Muscle layer of duodenum (tissue), 2 donors: ENCODE measurements at regions not wholly inside any gene's neighbourhood (a gene's known extent, or its start where the extent isn't known, plus 50 kb on each side); places are given as distances from the start of the nearest gene placed in this dataset.

Experiments
- H3K27ac ChIP-seq: one replicate; pipeline ENCODE4 v1.7.0; 2013; ENCODE audit warnings: mild to moderate bottlenecking, low read length
- H3K27me3 ChIP-seq: one replicate; pipeline ENCODE4 v1.7.0; 2013; ENCODE audit warnings: low read depth, mild to moderate bottlenecking, control low read depth, low read length
- H3K36me3 ChIP-seq, 2 donors: one replicate each; pipeline ENCODE4 v1.7.0; 2013; ENCODE audit warnings: low read length in 2 of 2, control low read depth in 1 of 2, mild to moderate bottlenecking in 1 of 2; ENCODE audit not compliant: insufficient read depth in 2 of 2, control insufficient read depth in 1 of 2
- H3K4me1 ChIP-seq, 2 donors: one replicate each; pipeline ENCODE4 v1.7.0; 2013; ENCODE audit warnings: low read length in 2 of 2, mild to moderate bottlenecking in 2 of 2, control low read depth in 1 of 2, moderate library complexity in 1 of 2; ENCODE audit not compliant: insufficient read depth in 2 of 2, control insufficient read depth in 1 of 2
- H3K4me3 ChIP-seq, 2 donors: one replicate each; pipeline ENCODE4 v1.7.0; 2013; ENCODE audit warnings: low read length in 2 of 2, low read depth in 1 of 2, mild to moderate bottlenecking in 1 of 2
- H3K9me3 ChIP-seq, 2 donors: one replicate each; pipeline ENCODE4 v1.7.0; 2013; ENCODE audit warnings: low read length in 2 of 2, control low read depth in 1 of 2, mild to moderate bottlenecking in 1 of 2; ENCODE audit not compliant: control insufficient read depth in 1 of 2
- donor health status: healthy.

GRCh38 chr1:163866564-163866963 lies 544.8 kb downstream of the NUF2 start:
- Histone ChIP-seq H3K4me3 (no peak overlapping the region), H3K9me3 (peaks cover 0 to 4% of the 10 kb centered on the region in 2 donors), H3K27me3 (no peaks in the 10 kb centered on the region), H3K36me3 (no peaks in the 10 kb centered on the region), H3K4me1 (peaks cover 0 to 7% of the 10 kb centered on the region in 2 donors), H3K27ac (no peak overlapping the region)

DNA sequence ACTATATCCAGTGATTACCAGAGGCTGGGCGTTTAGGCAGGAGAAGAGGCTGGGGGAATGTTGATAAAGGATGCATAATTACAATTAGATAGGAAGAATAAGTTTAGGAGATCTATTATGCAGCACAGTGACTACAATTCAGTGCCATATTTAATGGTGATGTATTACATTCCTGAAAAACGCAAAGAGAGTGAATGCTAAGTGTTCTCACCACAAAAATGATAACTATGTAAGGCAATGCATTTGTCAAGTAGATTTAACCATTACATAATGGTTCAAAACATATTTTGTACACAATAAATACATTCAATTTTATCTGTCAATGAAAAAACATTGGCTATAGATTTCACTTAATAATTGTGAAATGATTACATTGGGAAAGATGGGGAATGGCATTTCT lies 548.9 kb downstream of the NUF2 start:
- Histone ChIP-seq H3K4me1 (peaks cover 0 to 4% of the 10 kb centered on the region in 2 donors), H3K27ac (no peak overlapping the region), H3K36me3 (no peaks in the 10 kb centered on the region), H3K9me3 (peaks cover 0 to 4% of the 10 kb centered on the region in 2 donors), H3K4me3 (no peak overlapping the region), H3K27me3 (no peaks in the 10 kb centered on the region)

DNA sequence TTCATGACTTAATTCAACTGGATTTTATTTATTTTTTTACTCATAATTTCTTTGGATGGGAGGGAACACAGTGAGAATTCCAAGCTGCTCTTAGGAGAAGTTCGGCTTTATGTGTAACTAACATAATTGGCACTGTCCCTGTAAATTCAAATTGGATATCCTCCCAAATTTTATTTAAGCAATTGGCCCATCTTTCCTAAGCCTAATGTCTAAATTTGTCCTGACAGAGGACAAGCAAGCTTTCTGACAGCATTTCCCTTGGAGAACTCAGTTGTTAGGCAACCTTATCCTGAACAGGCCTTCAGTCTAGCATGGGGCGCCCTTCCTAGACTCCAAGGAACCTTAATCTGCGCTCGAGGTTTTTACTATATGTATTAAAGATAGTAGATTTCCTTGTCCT lies 550.3 kb downstream of the NUF2 start:
- H3K4me1 ChIP-seq, result no peaks in the 10 kb centered on the region
- H3K27me3 ChIP-seq, result no peaks in the 10 kb centered on the region
- no peak overlapping the region for H3K27ac ChIP-seq
- H3K4me3 ChIP-seq, result no peak overlapping the region
- peaks cover 0 to 4% of the 10 kb centered on the region in 2 donors for H3K9me3 ChIP-seq
- H3K36me3 ChIP-seq, result no peaks in the 10 kb centered on the region

DNA sequence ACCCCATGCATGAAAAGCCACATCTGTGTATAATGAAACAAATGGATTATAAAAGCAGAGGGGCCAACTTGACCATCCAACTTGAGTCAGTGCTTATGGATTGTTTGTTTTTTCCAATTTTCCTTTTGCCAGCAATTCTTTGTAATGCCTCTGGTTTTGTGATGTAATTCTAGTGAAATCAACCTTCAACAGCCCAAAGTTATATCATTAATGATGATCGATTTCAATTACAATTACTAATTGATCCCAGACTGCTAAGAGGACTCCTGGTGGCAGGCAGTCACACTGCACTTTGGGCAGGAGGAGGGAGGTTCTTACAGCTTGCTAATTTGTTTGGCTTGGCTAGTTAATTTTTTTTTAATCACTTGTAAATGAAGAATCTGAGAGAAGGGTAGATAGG lies 552.3 kb downstream of the NUF2 start:
- no peaks in the 10 kb centered on the region for H3K4me1 ChIP-seq
- no peaks in the 10 kb centered on the region for H3K27me3 ChIP-seq
- H3K36me3 ChIP-seq, result no peaks in the 10 kb centered on the region
- no peak overlapping the region for H3K27ac ChIP-seq
- no peak overlapping the region for H3K4me3 ChIP-seq
- H3K9me3 ChIP-seq, result no peaks in the 10 kb centered on the region

GRCh38 chr1:163875200-163875926 lies 553.6 kb downstream of the NUF2 start:
- Histone ChIP-seq H3K27ac (peak overlapping the region; percentile 43), H3K9me3 (no peaks in the 10 kb centered on the region), H3K4me1 (no peaks in the 10 kb centered on the region), H3K27me3 (no peaks in the 10 kb centered on the region), H3K4me3 (no peak overlapping the region), H3K36me3 (no peaks in the 10 kb centered on the region)

DNA sequence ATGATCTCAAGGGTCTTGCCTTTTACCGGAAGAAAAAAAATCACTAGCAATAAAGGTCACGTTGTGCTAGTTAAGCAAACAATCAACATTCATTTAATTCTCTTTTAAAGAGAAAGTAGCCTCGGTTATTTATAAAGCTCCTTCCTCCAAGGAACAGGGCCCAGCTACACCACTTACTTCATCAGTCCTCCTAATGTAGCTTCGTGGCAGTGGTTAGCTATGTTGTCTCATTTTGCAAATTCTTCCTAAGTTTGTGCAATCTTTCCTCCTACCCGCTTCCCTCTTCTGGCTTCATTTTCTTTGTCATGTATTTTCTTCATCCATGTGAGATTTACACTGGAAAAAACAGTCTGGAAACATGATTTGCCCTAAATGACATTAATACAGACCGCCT lies 554.2 kb downstream of the NUF2 start:
- Histone ChIP-seq H3K9me3 (no peaks in the 10 kb centered on the region), H3K27ac (peak overlapping the region; percentile 43), H3K27me3 (no peaks in the 10 kb centered on the region), H3K4me1 (no peaks in the 10 kb centered on the region), H3K36me3 (no peaks in the 10 kb centered on the region), H3K4me3 (no peak overlapping the region)

GRCh38 chr1:163876546-163876945 lies 554.8 kb downstream of the NUF2 start:
- Histone ChIP-seq H3K9me3 (no peaks in the 10 kb centered on the region), H3K4me1 (no peaks in the 10 kb centered on the region), H3K27me3 (no peaks in the 10 kb centered on the region), H3K4me3 (no peak overlapping the region), H3K36me3 (no peaks in the 10 kb centered on the region), H3K27ac (no peak overlapping the region)

DNA sequence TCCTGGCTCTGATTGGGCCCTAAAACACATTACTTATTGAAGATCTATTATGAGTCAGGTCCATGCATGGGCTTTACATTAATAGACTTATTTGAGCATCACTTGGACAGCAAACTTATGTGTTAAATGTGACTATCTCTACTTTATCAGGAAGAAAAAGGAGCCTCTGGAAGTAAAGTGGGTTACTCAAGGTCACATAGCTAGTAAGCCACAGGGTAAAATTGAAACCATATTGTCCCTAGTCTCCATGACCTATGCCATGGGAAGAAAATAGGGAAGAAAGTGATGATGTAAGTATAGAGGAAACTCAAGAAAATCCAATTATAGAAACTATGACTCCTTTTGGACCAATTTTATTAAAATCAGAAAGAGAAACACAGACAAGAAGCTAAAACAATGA lies 555.3 kb downstream of the NUF2 start:
- H3K9me3 ChIP-seq, result no peaks in the 10 kb centered on the region
- H3K27me3 ChIP-seq, result no peaks in the 10 kb centered on the region
- H3K36me3 ChIP-seq, result no peaks in the 10 kb centered on the region
- H3K4me1 ChIP-seq, result no peaks in the 10 kb centered on the region
- H3K27ac ChIP-seq, result no peak overlapping the region
- no peak overlapping the region for H3K4me3 ChIP-seq

GRCh38 chr1:163885510-163885909 lies 563.8 kb downstream of the NUF2 start:
- no peaks in the 10 kb centered on the region for H3K36me3 ChIP-seq
- no peaks in the 10 kb centered on the region for H3K27me3 ChIP-seq
- no peak overlapping the region for H3K27ac ChIP-seq
- no peaks in the 10 kb centered on the region for H3K4me1 ChIP-seq
- no peaks in the 10 kb centered on the region for H3K9me3 ChIP-seq
- H3K4me3 ChIP-seq, result no peak overlapping the region

DNA sequence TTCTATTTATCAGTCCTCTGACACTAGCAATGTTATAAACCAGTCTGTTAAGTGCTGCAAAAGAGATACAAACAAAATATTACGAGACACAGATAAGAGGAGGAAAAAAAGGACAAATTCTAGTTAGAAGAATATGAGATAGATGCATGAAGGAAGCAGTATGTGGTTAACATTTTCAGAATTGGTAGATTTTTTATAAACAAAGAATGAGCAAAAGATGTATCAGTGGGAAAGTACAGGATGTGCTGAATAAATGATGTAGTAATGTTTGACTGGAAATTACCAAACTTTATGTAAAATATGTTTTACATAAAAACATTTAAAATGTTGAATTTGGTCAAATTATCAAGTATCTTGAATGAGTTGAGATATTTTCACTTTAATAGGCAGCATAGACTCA lies 574.2 kb downstream of the NUF2 start:
- Histone ChIP-seq H3K36me3 (no peaks in the 10 kb centered on the region), H3K27ac (no peak overlapping the region), H3K4me3 (no peak overlapping the region), H3K27me3 (no peaks in the 10 kb centered on the region), H3K9me3 (no peaks in the 10 kb centered on the region), H3K4me1 (no peaks in the 10 kb centered on the region)

GRCh38 chr1:163897412-163898155 lies 575.8 kb downstream of the NUF2 start:
- Histone ChIP-seq H3K4me1 (no peaks in the 10 kb centered on the region), H3K27ac (no peak overlapping the region), H3K36me3 (no peaks in the 10 kb centered on the region), H3K4me3 (no peak overlapping the region), H3K27me3 (no peaks in the 10 kb centered on the region), H3K9me3 (no peaks in the 10 kb centered on the region)
